ENCODE measurements at regions not wholly inside any gene's neighbourhood (a gene's known extent, or its start where the extent isn't known, plus 50 kb on each side); places are given as distances from the start of the nearest gene placed in this dataset.

GRCh38 chr6:108734271-108734922, 113.8 kb upstream of the ARMC2 start:
- DNase-seq (ENCODE audit: low read depth): no peak

- DNase-seq (ENCODE audit: low read depth): no peak
Measured at GRCh38 chr6:108735310-108736001, 112.8 kb upstream of the ARMC2 start.

GRCh38 chr6:108736002-108736361, 112.2 kb upstream of the ARMC2 start:
- no peak for DNase-seq (ENCODE audit: low read depth)

GRCh38 chr6:108736832-108737231, 111.4 kb upstream of the ARMC2 start:
- no peak for DNase-seq (ENCODE audit: low read depth)

- no peak for DNase-seq (ENCODE audit: low read depth)
Measured at GRCh38 chr6:108737594-108738546, 110.4 kb upstream of the ARMC2 start.

- DNase-seq (ENCODE audit: low read depth): no peak
Measured at GRCh38 chr6:108738684-108739416, 109.4 kb upstream of the ARMC2 start.

GRCh38 chr6:108739496-108740330, 108.5 kb upstream of the ARMC2 start:
- no peak for DNase-seq (ENCODE audit: low read depth)

- no peak for DNase-seq (ENCODE audit: low read depth)
Measured at GRCh38 chr6:108741331-108741989, 106.8 kb upstream of the ARMC2 start.

- DNase-seq (ENCODE audit: low read depth): no peak
Measured at GRCh38 chr6:108742041-108742440, 106.2 kb upstream of the ARMC2 start.

GRCh38 chr6:108744244-108744972, 103.8 kb upstream of the ARMC2 start:
- DNase-seq (ENCODE audit: low read depth): no peak

- no peak for DNase-seq (ENCODE audit: low read depth)
Measured at GRCh38 chr6:108744996-108745395, 103.2 kb upstream of the ARMC2 start.

- DNase-seq (ENCODE audit: low read depth): no peak
Measured at GRCh38 chr6:108745664-108746336, 102.4 kb upstream of the ARMC2 start.

GRCh38 chr6:108746366-108746765, 101.9 kb upstream of the ARMC2 start:
- no peak for DNase-seq (ENCODE audit: low read depth)

- no peak for DNase-seq (ENCODE audit: low read depth)
Measured at GRCh38 chr6:108746836-108747575, 101.2 kb upstream of the ARMC2 start.

- DNase-seq (ENCODE audit: low read depth): no peak
Measured at GRCh38 chr6:108748055-108748454, 100.2 kb upstream of the ARMC2 start.

- no peak for DNase-seq (ENCODE audit: low read depth)
Measured at GRCh38 chr6:108748959-108749358, 99.3 kb upstream of the ARMC2 start.

- no peak for DNase-seq (ENCODE audit: low read depth)
Measured at GRCh38 chr6:108750801-108751200, 97.4 kb upstream of the ARMC2 start.

GRCh38 chr6:108751282-108751681, 96.9 kb upstream of the ARMC2 start:
- DNase-seq (ENCODE audit: low read depth): no peak

Data from activated T-helper 9 cell treated with anti-CD3 and anti-CD28 coated beads, Interleukin-2, amount 50 U/mL, for 16 hours (primary cell).